Fibroblast of pulmonary artery (primary cell): ENCODE measurements at regions not wholly inside any gene's neighbourhood (a gene's known extent, or its start where the extent isn't known, plus 50 kb on each side); places are given as distances from the start of the nearest gene placed in this dataset.

Experiments used
- DNase-seq: peaks from one replicate; pipeline ENCODE4 v3.0.0-alpha.2; 2010; ENCODE audit warnings: low read depth
- H3K4me3 ChIP-seq: replicated peaks from 2 replicates; pipeline ENCODE4 v1.5.1; 2011; ENCODE audit warnings: low read depth, mild to moderate bottlenecking, control low read depth, low read length, moderate library complexity
- TF ChIP-seq, protein P1 (sequence below): IDR thresholded peaks from 2 replicates; pipeline ENCODE4 v1.5.1; 2011; ENCODE audit warnings: mild to moderate bottlenecking, control low read depth, low read length, inconsistent platforms; ENCODE audit errors: missing control alignments

DNA sequence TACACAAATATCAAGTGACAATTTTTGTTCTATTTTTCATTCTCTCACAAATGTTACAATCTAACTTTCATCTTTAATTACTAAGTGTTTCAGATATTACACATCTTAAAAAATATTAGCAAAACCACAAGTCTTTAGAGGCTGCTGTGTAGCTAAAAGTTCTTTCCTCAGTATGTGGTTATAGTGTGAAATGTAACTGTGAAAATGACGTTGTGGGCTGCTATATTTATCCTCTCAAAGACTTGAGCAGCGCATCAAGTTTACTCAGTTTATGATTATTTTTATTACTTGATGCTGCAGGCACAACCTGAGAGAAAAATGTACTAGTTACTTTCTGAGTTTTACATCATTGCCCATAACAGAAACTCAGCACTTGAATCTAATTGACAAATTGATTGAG, 2860.6 kb upstream of the PCDH20 start:
- DNase-seq: no peak
- TF ChIP-seq, protein P1, sequence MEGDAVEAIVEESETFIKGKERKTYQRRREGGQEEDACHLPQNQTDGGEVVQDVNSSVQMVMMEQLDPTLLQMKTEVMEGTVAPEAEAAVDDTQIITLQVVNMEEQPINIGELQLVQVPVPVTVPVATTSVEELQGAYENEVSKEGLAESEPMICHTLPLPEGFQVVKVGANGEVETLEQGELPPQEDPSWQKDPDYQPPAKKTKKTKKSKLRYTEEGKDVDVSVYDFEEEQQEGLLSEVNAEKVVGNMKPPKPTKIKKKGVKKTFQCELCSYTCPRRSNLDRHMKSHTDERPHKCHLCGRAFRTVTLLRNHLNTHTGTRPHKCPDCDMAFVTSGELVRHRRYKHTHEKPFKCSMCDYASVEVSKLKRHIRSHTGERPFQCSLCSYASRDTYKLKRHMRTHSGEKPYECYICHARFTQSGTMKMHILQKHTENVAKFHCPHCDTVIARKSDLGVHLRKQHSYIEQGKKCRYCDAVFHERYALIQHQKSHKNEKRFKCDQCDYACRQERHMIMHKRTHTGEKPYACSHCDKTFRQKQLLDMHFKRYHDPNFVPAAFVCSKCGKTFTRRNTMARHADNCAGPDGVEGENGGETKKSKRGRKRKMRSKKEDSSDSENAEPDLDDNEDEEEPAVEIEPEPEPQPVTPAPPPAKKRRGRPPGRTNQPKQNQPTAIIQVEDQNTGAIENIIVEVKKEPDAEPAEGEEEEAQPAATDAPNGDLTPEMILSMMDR: no peak
- H3K4me3 ChIP-seq: no peak overlapping the region

DNA sequence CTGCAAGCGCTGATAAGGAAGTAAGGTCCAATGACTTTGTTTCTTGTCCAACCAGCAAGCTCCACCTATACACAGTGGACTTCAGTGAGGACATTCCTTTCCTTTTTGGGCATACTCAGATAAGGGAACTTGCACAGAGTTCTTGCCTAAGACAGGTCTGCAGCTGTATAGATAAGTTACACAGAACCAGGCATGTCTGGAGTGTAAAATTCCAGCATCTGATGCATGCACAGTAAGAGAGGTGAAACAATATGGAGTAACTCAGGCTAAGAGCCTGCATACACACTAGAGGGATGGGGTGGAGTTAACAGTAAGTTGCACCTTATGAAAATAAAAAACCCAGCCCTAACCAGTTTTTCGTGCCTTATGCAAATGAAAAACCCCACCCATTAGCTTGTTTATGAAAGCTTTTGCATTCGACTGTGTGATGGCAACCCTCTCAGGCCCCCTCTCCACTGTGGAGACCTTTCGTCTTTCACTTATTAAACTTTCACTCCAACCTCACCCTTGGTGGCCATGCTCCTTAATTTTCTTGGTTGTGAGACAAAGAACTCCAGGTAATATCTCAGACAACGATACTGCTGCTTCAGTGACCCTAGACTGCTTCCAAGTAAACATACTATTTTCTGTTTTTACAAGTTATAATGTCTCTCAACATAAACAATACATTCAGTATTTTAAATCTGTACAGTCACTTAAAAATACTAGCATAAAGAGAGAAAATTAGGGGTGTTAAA, 2859.0 kb upstream of the PCDH20 start:
- TF ChIP-seq, protein P1: no peak
- DNase-seq: peak; percentile 56
- H3K4me3 ChIP-seq: no peak overlapping the region

DNA sequence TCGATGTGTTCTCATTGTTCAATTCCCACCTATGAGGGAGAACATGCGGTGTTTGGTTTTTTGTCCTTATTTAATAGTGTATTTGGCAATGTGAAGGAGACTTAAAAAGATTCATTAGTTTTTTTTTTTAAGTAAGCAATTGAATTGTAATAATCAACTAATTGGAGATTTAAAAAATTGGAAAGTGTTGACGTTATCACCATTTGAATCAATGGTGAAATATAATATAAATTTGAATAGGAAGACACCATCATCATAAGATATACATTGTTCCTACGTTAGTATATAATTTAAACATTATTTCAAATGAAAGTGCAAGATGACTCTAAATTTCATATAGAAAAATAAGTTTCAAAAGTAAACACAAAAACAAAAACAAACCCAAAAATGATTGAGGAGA, 2858.1 kb upstream of the PCDH20 start:
- no peak for DNase-seq
- no peak overlapping the region for H3K4me3 ChIP-seq
- TF ChIP-seq, protein P1: no peak

DNA sequence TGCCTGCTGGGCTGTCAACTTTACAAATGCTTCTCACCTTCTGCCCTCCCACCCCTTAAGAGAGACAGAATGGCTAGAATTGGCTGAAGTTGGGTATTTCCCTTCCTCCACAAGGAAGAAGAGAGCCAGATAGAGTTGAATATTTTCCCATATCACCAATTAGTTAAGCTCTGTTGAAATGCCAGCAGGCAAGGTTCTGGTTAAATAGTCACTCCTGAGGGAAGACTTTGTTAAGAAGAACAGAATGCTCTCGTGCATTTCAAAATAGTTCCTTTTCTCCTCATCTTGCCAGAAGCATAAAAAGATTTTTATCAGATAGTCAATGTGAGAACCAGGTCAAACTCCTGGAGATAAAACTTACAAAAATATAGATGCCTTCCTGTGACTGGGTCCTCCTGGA, 2857.0 kb upstream of the PCDH20 start:
- no peak overlapping the region for H3K4me3 ChIP-seq
- TF ChIP-seq, protein P1: no peak
- no peak for DNase-seq

DNA sequence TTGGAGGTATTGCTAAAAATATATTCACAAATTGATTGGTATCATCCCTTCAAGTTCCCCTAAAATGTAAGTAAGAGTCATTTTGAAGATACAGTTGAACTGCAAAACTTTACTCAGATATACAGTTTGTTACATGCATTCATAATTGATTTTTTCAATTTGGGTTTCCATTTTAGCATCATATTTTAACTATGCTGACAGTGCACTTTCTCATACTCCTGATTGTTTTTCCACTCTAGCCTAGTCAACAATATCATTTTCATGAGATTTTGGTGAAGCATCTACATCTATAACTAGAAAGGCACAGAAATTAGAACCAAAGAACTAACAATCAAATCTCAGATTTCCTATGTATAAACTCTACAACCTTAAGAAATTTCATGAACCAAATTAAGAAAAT, 2850.4 kb upstream of the PCDH20 start:
- TF ChIP-seq, protein P1: no peak
- DNase-seq: no peak

GRCh38 chr13:64263285-64263684, 2847.6 kb upstream of the PCDH20 start:
- H3K4me3 ChIP-seq: no peak overlapping the region
- no peak for DNase-seq
- TF ChIP-seq, protein P1: no peak

More for the DNA sequence above, 2850.4 kb upstream of the PCDH20 start:
- no peak overlapping the region for H3K4me3 ChIP-seq

DNA sequence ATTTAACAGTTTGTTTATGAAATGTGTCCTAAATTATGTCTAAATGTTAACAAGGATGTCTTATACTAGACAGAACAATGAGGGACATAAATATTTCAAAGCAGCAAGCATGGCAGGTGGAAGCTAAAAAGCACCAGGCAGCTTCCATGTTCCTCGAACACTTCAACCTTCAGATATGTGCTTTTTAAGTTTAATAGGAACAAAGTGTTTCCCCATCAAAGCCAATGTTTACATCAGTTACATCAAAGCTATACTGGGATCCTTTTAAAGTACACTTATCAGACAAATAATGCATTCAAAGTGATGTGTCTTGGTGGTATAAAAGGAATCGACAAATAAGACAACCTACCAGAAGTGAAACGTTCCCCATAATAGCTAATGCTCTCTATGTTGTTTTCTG, 2841.1 kb upstream of the PCDH20 start:
- TF ChIP-seq, protein P1: no peak
- no peak overlapping the region for H3K4me3 ChIP-seq
- DNase-seq: no peak
